ENCODE measurements at regions not wholly inside any gene's neighbourhood (a gene's known extent, or its start where the extent isn't known, plus 50 kb on each side); places are given as distances from the start of the nearest gene placed in this dataset.

DNA sequence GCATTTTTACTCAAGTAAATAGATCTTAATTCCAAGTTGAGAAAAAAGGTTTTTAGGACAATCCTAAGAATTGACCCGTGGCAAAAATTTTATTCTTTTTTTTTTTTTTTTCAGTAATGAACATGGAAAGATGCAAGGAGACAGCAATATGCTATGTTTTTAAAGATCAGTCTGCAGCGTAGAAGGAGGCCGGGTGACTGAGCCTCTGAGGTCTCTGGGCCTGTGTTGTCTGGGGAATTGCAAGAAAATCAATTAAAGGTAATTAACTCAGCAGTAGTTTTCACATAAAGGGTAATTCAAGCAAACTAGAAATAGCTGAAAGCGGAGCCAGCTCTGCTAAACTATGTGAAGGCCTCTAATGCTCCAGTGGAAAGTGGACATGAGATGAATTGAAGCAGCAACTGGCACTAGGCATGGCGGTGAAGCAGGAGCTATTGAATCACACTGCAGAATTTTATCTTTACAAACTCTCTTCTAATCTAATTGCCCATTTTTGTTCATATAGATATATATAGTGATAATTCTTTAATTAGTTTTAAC, 285.2 kb upstream of the ITGA1 start:
- H3K4me1 ChIP-seq (ENCODE audit: insufficient read depth, low read length), result no peaks in the 10 kb centered on the region
- intact Hi-C loops (cut with micrococcal nuclease), result no loop called here
- no peak overlapping the region for H3K27ac ChIP-seq (ENCODE audit: low read length)
- H3K9ac ChIP-seq (ENCODE audit: low read length), result no peak overlapping the region
- H4K20me1 ChIP-seq (ENCODE audit: low read length), result no peaks in the 10 kb centered on the region
- no peaks in the 10 kb centered on the region for H3K36me3 ChIP-seq (ENCODE audit: low read depth, low read length)
- DNase-seq, result no peak
- H3K27me3 ChIP-seq (ENCODE audit: low read length), result peaks cover 26% of the 10 kb centered on the region
- no peaks in the 10 kb centered on the region for H3K79me2 ChIP-seq (ENCODE audit: low read length)
- H3K4me3 ChIP-seq (ENCODE audit: low read length), result no peak overlapping the region
- ATAC-seq, result no peak
- no peak overlapping the region for H3K4me2 ChIP-seq (ENCODE audit: low read length)
- TF ChIP-seq EZH2phosphoT487 (IDR thresholded peaks at IDR 0.05; ENCODE audit: borderline replicate concordance, low read length) (no peak), EZH2 (IDR thresholded peaks at IDR 0.05; ENCODE audit: low read length, unreplicated experiment) (no peak)
- TF ChIP-seq, protein P1, sequence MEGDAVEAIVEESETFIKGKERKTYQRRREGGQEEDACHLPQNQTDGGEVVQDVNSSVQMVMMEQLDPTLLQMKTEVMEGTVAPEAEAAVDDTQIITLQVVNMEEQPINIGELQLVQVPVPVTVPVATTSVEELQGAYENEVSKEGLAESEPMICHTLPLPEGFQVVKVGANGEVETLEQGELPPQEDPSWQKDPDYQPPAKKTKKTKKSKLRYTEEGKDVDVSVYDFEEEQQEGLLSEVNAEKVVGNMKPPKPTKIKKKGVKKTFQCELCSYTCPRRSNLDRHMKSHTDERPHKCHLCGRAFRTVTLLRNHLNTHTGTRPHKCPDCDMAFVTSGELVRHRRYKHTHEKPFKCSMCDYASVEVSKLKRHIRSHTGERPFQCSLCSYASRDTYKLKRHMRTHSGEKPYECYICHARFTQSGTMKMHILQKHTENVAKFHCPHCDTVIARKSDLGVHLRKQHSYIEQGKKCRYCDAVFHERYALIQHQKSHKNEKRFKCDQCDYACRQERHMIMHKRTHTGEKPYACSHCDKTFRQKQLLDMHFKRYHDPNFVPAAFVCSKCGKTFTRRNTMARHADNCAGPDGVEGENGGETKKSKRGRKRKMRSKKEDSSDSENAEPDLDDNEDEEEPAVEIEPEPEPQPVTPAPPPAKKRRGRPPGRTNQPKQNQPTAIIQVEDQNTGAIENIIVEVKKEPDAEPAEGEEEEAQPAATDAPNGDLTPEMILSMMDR (conservative IDR thresholded peaks at IDR 0.05; ENCODE audit: low read depth, low read length), result no peak
- CTCF ChIA-PET, result no interaction called here
- no peaks in the 10 kb centered on the region for H3F3A ChIP-seq (ENCODE audit: low read length, unreplicated experiment)
- no peaks in the 10 kb centered on the region for H3K9me3 ChIP-seq (ENCODE audit: low read length)
- H3K9me2 ChIP-seq (replicated peaks; ENCODE audit: low read length), result no peaks in the 10 kb centered on the region
- no peak overlapping the region for H2AFZ ChIP-seq (ENCODE audit: low read length)
- POLR2A ChIA-PET (ENCODE audit: unreplicated experiment), result no interaction called here
- no TSS peak for BruUV-seq (replicated peaks)

GRCh38 chr5:52504584-52505240, 283.0 kb upstream of the ITGA1 start:
- DNase-seq (no peak), ATAC-seq (no peak)
- intact Hi-C loops (cut with micrococcal nuclease), result no loop called here
- Histone ChIP-seq H2AFZ (ENCODE audit: low read length) (no peak overlapping the region), H4K20me1 (ENCODE audit: low read length) (no peaks in the 10 kb centered on the region), H3K4me3 (ENCODE audit: low read length) (no peak overlapping the region), H3K27me3 (ENCODE audit: low read length) (peaks cover 26% of the 10 kb centered on the region), H3K9me3 (ENCODE audit: low read length) (no peaks in the 10 kb centered on the region), H3F3A (ENCODE audit: low read length, unreplicated experiment) (no peaks in the 10 kb centered on the region), H3K4me2 (ENCODE audit: low read length) (no peak overlapping the region), H3K36me3 (ENCODE audit: low read depth, low read length) (no peaks in the 10 kb centered on the region), H3K79me2 (ENCODE audit: low read length) (no peaks in the 10 kb centered on the region), H3K9ac (ENCODE audit: low read length) (no peak overlapping the region), H3K4me1 (ENCODE audit: insufficient read depth, low read length) (no peaks in the 10 kb centered on the region), H3K9me2 (replicated peaks; ENCODE audit: low read length) (no peaks in the 10 kb centered on the region), H3K27ac (ENCODE audit: low read length) (no peak overlapping the region)
- ChIA-PET CTCF (no interaction called here), POLR2A (ENCODE audit: unreplicated experiment) (no interaction called here)
- TF ChIP-seq, protein P1 (conservative IDR thresholded peaks at IDR 0.05; ENCODE audit: low read depth, low read length), result no peak
- TF ChIP-seq EZH2phosphoT487 (IDR thresholded peaks at IDR 0.05; ENCODE audit: borderline replicate concordance, low read length) (no peak), EZH2 (IDR thresholded peaks at IDR 0.05; ENCODE audit: low read length, unreplicated experiment) (no peak)
- no TSS peak for BruUV-seq (replicated peaks)

DNA sequence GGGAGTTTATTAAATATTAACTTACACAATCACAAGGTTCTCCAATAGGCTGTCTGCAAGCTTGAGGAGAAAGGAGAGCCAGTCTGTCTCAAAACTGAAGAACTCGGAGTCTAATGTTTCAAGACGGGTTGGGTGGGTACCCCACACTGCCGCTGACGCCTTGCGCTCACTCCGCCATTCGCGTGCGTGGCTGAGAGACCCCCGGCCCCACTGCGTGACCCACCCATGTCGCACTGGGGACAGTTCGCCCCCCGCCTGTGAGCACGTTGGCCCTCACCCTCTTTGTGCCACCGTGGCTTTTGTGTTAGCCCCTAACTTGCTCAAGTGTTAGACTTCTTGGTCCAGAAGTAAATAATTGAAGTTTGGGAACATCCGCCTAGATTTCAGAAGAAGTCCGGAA, 270.0 kb upstream of the ITGA1 start:
- H3K36me3 ChIP-seq (ENCODE audit: low read depth, low read length), result no peaks in the 10 kb centered on the region
- TF ChIP-seq EZH2phosphoT487 (IDR thresholded peaks at IDR 0.05; ENCODE audit: borderline replicate concordance, low read length) (no peak), EZH2 (IDR thresholded peaks at IDR 0.05; ENCODE audit: low read length, unreplicated experiment) (no peak)
- TF ChIP-seq, protein P1 (conservative IDR thresholded peaks at IDR 0.05; ENCODE audit: low read depth, low read length), result no peak
- no peak overlapping the region for H3K4me3 ChIP-seq (ENCODE audit: low read length)
- no peak overlapping the region for H2AFZ ChIP-seq (ENCODE audit: low read length)
- H3K9me2 ChIP-seq (replicated peaks; ENCODE audit: low read length), result no peaks in the 10 kb centered on the region
- BruUV-seq (replicated peaks), result no TSS peak
- no peak for ATAC-seq
- H3K4me1 ChIP-seq (ENCODE audit: insufficient read depth, low read length), result no peaks in the 10 kb centered on the region
- H3K27me3 ChIP-seq (ENCODE audit: low read length), result peaks cover 5% of the 10 kb centered on the region; the same call in 1 of the 2 replicates
- no peaks in the 10 kb centered on the region for H4K20me1 ChIP-seq (ENCODE audit: low read length)
- H3K9me3 ChIP-seq (ENCODE audit: low read length), result no peaks in the 10 kb centered on the region
- H3K4me2 ChIP-seq (ENCODE audit: low read length), result no peak overlapping the region
- H3K9ac ChIP-seq (ENCODE audit: low read length), result no peak overlapping the region
- intact Hi-C loops (cut with micrococcal nuclease), result no loop called here
- H3K27ac ChIP-seq (ENCODE audit: low read length), result no peak overlapping the region
- ChIA-PET CTCF (no interaction called here), POLR2A (ENCODE audit: unreplicated experiment) (no interaction called here)
- no peaks in the 10 kb centered on the region for H3F3A ChIP-seq (ENCODE audit: low read length, unreplicated experiment)
- no peaks in the 10 kb centered on the region for H3K79me2 ChIP-seq (ENCODE audit: low read length)
- DNase-seq, result no peak

Data from PC-3 (cell line).